ENCODE measurements at regions not wholly inside any gene's neighbourhood (a gene's known extent, or its start where the extent isn't known, plus 50 kb on each side); places are given as distances from the start of the nearest gene placed in this dataset.
A peak's percentile ranks its signal among the peaks of the same experiment; 100 is the strongest.

DNA sequence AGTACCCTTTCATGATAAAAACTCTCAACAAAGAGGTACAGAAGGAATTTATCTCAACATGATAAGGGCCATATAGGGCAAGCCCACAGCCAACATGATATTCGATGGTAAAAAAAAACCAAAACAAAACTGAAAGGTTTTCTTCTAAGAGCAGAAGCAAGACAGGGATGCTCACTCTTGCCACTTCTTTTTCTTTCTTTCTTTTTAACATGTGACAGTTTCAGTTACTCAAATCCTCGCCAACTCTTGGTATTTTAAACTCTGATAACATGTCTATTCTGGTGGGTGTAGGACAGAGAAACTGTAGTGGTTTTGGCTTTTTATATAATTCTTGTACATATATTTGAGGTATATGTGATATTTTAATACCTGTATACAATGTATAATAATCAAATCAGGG, 74.0 kb upstream of the NMNAT3 start:
- no peak for DNase-seq (ENCODE audit: low read depth)
- in situ Hi-C loops (cut with HindIII; ENCODE audit: low sequenced_read_pairs) = no loop called here
- TF ChIP-seq, protein P1, sequence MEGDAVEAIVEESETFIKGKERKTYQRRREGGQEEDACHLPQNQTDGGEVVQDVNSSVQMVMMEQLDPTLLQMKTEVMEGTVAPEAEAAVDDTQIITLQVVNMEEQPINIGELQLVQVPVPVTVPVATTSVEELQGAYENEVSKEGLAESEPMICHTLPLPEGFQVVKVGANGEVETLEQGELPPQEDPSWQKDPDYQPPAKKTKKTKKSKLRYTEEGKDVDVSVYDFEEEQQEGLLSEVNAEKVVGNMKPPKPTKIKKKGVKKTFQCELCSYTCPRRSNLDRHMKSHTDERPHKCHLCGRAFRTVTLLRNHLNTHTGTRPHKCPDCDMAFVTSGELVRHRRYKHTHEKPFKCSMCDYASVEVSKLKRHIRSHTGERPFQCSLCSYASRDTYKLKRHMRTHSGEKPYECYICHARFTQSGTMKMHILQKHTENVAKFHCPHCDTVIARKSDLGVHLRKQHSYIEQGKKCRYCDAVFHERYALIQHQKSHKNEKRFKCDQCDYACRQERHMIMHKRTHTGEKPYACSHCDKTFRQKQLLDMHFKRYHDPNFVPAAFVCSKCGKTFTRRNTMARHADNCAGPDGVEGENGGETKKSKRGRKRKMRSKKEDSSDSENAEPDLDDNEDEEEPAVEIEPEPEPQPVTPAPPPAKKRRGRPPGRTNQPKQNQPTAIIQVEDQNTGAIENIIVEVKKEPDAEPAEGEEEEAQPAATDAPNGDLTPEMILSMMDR (IDR thresholded peaks at IDR 0.05; ENCODE audit: low read depth, low read length, missing control alignments) = no peak
- no peak overlapping the region for H3K4me3 ChIP-seq (ENCODE audit: low read depth, low read length)

DNA sequence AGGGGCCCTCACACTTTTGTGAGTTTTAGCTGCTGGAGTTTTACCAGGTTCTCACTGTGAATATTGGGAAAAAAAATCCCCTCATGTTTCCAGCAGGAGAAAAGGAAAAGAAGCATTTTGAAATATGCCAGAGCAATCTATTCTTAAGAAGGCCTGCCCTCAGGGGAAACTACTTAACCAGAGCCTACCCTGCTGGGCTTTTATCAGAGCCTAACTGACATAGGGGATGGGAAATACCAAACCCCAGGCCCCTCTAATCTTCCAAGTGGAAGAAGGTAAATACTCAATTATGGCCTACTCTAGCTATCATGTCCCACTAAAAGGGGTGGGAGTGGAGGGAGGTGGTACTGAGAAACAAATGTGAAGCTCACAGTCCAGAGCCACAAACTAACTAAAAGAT, 68.7 kb upstream of the NMNAT3 start:
- in situ Hi-C loops (cut with HindIII; ENCODE audit: low sequenced_read_pairs) = no loop called here
- TF ChIP-seq, protein P1 (IDR thresholded peaks at IDR 0.05; ENCODE audit: low read depth, low read length, missing control alignments) = no peak
- no peak for DNase-seq (ENCODE audit: low read depth)
- no peak overlapping the region for H3K4me3 ChIP-seq (ENCODE audit: low read depth, low read length)

DNA sequence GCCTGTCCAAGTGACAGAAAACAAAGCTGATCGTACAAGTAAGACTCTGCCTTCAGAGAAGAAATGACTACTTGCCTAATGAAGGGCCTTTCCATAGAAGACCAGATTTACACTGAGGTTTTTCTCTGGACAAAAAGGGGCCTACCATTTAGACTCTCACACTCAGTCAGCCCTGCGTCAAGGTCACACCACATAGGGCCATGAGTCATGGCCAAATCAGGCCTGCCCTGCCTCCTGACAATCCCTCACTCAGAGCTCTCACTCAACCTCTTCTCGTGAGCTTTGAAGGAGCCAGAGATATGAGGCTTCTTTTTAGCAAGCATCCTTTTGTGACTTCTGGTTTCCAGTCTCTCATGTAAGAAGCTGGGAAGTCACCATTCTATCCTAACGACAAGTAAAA, 68.1 kb upstream of the NMNAT3 start:
- TF ChIP-seq, protein P1 (IDR thresholded peaks at IDR 0.05; ENCODE audit: low read depth, low read length, missing control alignments) = no peak
- in situ Hi-C loops (cut with HindIII; ENCODE audit: low sequenced_read_pairs) = no loop called here
- H3K4me3 ChIP-seq (ENCODE audit: low read depth, low read length) = no peak overlapping the region
- DNase-seq (ENCODE audit: low read depth) = peak; percentile 23

DNA sequence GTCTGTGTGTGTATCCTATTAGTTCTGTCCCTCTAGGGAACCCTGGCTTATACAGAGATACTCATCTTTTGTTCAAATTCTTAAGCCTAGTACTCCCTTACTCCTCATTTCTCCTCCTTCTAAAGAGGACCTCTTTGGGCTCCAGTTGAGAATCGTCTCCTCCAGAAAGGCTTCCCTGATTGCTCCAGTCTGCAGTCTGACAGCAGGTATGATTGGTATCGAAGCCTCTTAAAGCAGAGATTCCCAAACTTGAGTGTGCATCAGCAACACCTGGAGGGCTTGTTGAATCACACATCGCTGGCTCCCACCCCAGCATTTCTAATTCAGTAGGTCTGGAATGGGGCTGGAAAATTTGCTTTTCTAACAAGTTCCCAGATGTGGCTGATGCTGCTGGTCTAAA, 60.9 kb upstream of the NMNAT3 start:
- no peak overlapping the region for H3K4me3 ChIP-seq (ENCODE audit: low read depth, low read length)
- in situ Hi-C loops (cut with HindIII; ENCODE audit: low sequenced_read_pairs) = no loop called here
- DNase-seq (ENCODE audit: low read depth) = no peak
- TF ChIP-seq, protein P1 (IDR thresholded peaks at IDR 0.05; ENCODE audit: low read depth, low read length, missing control alignments) = no peak

DNA sequence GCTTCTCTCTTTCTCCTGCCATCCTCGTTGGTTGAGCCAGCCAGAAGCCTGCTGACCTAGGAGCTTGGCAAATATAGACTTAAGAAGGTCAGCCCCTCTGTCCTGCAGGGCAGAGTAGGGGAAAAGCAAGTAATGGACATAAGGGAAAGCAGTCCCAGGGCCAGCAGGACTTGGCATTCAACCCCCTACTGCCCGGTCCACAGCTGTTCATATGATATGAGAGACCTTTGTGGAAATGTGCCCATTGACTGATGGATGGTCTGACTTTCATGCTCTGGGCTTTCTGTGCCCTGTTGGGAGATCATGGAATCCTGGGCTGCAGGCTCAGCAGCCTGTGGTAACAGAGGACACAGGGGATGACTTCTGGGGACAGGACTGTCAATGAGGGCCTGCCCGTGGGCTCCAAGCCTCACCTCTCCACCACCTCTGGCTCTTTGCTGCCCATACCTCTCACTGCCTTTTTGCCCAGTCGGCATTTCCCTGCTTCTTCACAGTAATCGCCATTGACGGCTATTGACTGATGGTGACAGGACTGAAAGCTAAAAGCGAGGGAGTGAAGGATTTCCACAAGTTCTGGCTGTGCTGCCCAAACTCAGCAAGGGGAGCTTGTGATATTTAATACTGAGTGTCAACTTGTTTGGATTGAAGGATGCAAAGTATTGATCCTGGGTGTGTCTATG, 60.0 kb upstream of the NMNAT3 start:
- no peak for DNase-seq (ENCODE audit: low read depth)
- in situ Hi-C loops (cut with HindIII; ENCODE audit: low sequenced_read_pairs) = no loop called here
- no peak overlapping the region for H3K4me3 ChIP-seq (ENCODE audit: low read depth, low read length)
- TF ChIP-seq, protein P1 (IDR thresholded peaks at IDR 0.05; ENCODE audit: low read depth, low read length, missing control alignments) = no peak

DNA sequence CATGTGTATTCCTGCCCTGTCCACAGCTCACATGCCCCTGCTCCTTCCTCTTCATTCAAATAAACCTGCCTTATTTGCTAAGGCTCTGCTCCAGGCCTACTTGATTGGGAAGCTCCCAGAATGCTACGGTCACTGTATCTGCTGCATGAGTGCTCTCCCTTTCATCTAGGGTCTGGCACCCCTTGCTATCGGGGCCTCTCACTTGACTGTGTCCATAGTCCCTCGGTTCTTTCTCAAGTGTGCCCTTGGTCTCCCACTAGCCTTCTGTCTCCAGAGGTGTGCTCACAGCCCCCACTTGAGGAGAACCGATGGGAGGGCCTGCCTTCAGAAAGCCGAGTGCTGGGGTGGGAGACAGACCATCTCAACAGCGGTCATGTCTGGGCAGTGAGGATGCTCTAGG, 57.4 kb upstream of the NMNAT3 start:
- in situ Hi-C loops (cut with HindIII; ENCODE audit: low sequenced_read_pairs) = no loop called here

More for the DNA sequence above, 57.4 kb upstream of the NMNAT3 start:
- DNase-seq (ENCODE audit: low read depth) = no peak
- TF ChIP-seq, protein P1 (IDR thresholded peaks at IDR 0.05; ENCODE audit: low read depth, low read length, missing control alignments) = no peak
- H3K4me3 ChIP-seq (ENCODE audit: low read depth, low read length) = no peak overlapping the region

All from astrocyte of the cerebellum (primary cell).